ENCODE measurements at regions not wholly inside any gene's neighbourhood (a gene's known extent, or its start where the extent isn't known, plus 50 kb on each side); places are given as distances from the start of the nearest gene placed in this dataset.

DNA sequence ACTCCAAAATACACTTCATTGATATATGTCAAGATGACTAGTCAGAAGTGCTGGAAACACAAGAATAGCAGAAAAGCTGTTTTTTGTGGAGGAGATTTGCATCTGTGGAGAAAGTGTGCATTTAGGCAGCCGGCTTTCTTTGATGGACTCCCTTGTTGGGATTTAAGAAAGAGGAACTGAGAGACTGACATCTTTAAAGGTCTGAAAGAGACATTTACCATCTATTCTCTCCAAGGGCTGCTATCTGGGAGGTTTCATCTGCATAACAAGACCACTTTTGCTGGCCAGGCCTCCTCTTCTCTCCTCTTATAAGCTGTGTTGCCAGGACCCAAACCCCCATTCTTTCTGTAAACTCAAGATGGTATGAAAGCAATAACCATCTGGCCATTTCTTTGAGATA is 1065.0 kb downstream of the NLGN4X start:
- no peaks in the 10 kb centered on the region for H3K9me1 ChIP-seq (ENCODE audit: control insufficient read depth, extremely low read depth, insufficient read depth, low read length)
- H3K9me3 ChIP-seq (ENCODE audit: control insufficient read depth, low read depth, low read length) = no peaks in the 10 kb centered on the region
- H3K27ac ChIP-seq (ENCODE audit: control insufficient read depth, insufficient read depth, low read length) = no peak overlapping the region
- DNase-seq (ENCODE audit: low read depth, low spot score) = no peak
- no peaks in the 10 kb centered on the region for H4K20me1 ChIP-seq (ENCODE audit: control insufficient read depth, extremely low read depth, insufficient read depth, low read length)
- dilution Hi-C loops (cut with MboI; ENCODE audit: extremely low pct_ligation_motif_present, low sequenced_read_pairs) = no loop called here
- no peak overlapping the region for H2AFZ ChIP-seq (ENCODE audit: control insufficient read depth, low read length)
- H3K36me3 ChIP-seq (ENCODE audit: control insufficient read depth in 2 of 2, extremely low read depth in 1 of 2, insufficient read depth in 2 of 2, low read length in 2 of 2) = no peaks in the 10 kb centered on the region
- H3K4me1 ChIP-seq (ENCODE audit: control insufficient read depth, extremely low read depth, insufficient read depth, low read length) = no peaks in the 10 kb centered on the region
- H3K9ac ChIP-seq (ENCODE audit: control insufficient read depth, extremely low read depth, insufficient read depth, low read length) = no peak overlapping the region
- H3K27me3 ChIP-seq (ENCODE audit: control insufficient read depth, extremely low read depth, insufficient read depth, low read length) = no peaks in the 10 kb centered on the region
- FAIRE-seq = no peak
- H3K79me2 ChIP-seq (ENCODE audit: control insufficient read depth, insufficient read depth, low read length) = no peaks in the 10 kb centered on the region
- no peak overlapping the region for H3K4me2 ChIP-seq (ENCODE audit: control insufficient read depth, extremely low read depth, insufficient read depth, low read depth, low read length)
- no peak for TF ChIP-seq EZH2 (IDR thresholded peaks at IDR 0.05; ENCODE audit: low read length)
- TF ChIP-seq, protein P1, sequence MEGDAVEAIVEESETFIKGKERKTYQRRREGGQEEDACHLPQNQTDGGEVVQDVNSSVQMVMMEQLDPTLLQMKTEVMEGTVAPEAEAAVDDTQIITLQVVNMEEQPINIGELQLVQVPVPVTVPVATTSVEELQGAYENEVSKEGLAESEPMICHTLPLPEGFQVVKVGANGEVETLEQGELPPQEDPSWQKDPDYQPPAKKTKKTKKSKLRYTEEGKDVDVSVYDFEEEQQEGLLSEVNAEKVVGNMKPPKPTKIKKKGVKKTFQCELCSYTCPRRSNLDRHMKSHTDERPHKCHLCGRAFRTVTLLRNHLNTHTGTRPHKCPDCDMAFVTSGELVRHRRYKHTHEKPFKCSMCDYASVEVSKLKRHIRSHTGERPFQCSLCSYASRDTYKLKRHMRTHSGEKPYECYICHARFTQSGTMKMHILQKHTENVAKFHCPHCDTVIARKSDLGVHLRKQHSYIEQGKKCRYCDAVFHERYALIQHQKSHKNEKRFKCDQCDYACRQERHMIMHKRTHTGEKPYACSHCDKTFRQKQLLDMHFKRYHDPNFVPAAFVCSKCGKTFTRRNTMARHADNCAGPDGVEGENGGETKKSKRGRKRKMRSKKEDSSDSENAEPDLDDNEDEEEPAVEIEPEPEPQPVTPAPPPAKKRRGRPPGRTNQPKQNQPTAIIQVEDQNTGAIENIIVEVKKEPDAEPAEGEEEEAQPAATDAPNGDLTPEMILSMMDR (optimal IDR thresholded peaks at IDR 0.05 in 1 of 3, IDR thresholded peaks at IDR 0.05 in 1 of 3, conservative IDR thresholded peaks at IDR 0.05 in 1 of 3; ENCODE audit: extremely low read depth in 1 of 3, insufficient read depth in 2 of 3, low read length in 3 of 3) = no peak
- H3K4me3 ChIP-seq (ENCODE audit: control insufficient read depth in 2 of 3, extremely low read depth in 1 of 3, insufficient read depth in 2 of 3, low read depth in 1 of 3, low read length in 3 of 3) = no peak overlapping the region

DNA sequence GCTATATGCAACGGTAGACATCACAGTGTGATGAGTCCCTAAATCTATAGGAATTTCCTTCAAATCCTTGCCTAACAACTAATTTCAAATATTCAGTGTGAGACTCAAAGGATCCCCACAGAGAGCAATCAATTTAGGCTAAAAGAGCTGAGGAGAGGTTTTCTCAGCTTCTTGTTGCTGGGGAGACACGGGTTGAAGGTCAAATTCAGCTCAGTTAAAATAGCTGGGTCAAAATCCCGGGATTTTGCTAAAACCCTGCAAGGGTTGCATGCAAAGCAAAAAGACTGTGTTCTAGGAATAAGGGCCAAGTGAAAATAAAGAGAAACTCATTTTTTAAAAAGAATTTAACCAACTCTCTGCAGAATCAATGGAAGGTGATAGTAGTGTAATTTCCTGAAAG is 1073.4 kb downstream of the NLGN4X start:
- Histone ChIP-seq H3K4me2 (ENCODE audit: control insufficient read depth, extremely low read depth, insufficient read depth, low read depth, low read length) (no peak overlapping the region), H3K9me3 (ENCODE audit: control insufficient read depth, low read depth, low read length) (peaks cover 2% of the 10 kb centered on the region), H3K4me1 (ENCODE audit: control insufficient read depth, extremely low read depth, insufficient read depth, low read length) (no peaks in the 10 kb centered on the region), H3K27ac (ENCODE audit: control insufficient read depth, insufficient read depth, low read length) (no peak overlapping the region), H3K9ac (ENCODE audit: control insufficient read depth, extremely low read depth, insufficient read depth, low read length) (no peak overlapping the region), H3K27me3 (ENCODE audit: control insufficient read depth, extremely low read depth, insufficient read depth, low read length) (no peaks in the 10 kb centered on the region), H3K9me1 (ENCODE audit: control insufficient read depth, extremely low read depth, insufficient read depth, low read length) (no peaks in the 10 kb centered on the region), H4K20me1 (ENCODE audit: control insufficient read depth, extremely low read depth, insufficient read depth, low read length) (no peaks in the 10 kb centered on the region), H3K4me3 (ENCODE audit: control insufficient read depth in 2 of 3, extremely low read depth in 1 of 3, insufficient read depth in 2 of 3, low read depth in 1 of 3, low read length in 3 of 3) (no peak overlapping the region), H3K79me2 (ENCODE audit: control insufficient read depth, insufficient read depth, low read length) (no peaks in the 10 kb centered on the region), H3K36me3 (ENCODE audit: control insufficient read depth in 2 of 2, extremely low read depth in 1 of 2, insufficient read depth in 2 of 2, low read length in 2 of 2) (no peaks in the 10 kb centered on the region), H2AFZ (ENCODE audit: control insufficient read depth, low read length) (no peak overlapping the region)
- dilution Hi-C loops (cut with MboI; ENCODE audit: extremely low pct_ligation_motif_present, low sequenced_read_pairs) = no loop called here
- no peak for TF ChIP-seq EZH2 (IDR thresholded peaks at IDR 0.05; ENCODE audit: low read length)
- FAIRE-seq (no peak), DNase-seq (ENCODE audit: low read depth, low spot score) (no peak)

DNA sequence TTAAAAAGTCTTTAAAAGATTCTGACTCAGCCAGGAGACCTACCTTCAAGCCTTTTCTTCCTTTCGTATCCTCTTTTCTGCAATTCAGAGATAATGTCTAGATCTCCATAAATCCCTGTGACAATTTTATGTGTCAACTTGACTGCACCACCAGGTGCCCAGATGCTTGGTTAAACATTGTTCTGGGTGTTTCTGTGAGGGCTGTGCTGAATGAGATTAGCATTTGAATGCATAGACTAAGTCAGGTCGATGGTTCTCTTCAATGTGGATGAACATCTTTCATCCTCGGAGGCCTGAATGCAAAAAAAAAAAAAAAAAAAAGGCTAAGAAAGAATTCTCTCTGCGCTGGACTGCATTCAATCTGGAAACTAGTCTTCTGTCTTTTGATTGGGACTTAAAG is 1082.7 kb downstream of the NLGN4X start:
- Histone ChIP-seq H3K9ac (ENCODE audit: control insufficient read depth, extremely low read depth, insufficient read depth, low read length) (no peak overlapping the region), H3K4me1 (ENCODE audit: control insufficient read depth, extremely low read depth, insufficient read depth, low read length) (no peaks in the 10 kb centered on the region), H3K27me3 (ENCODE audit: control insufficient read depth, extremely low read depth, insufficient read depth, low read length) (no peaks in the 10 kb centered on the region), H3K27ac (ENCODE audit: control insufficient read depth, insufficient read depth, low read length) (no peak overlapping the region), H3K9me3 (ENCODE audit: control insufficient read depth, low read depth, low read length) (peaks cover 2% of the 10 kb centered on the region), H3K79me2 (ENCODE audit: control insufficient read depth, insufficient read depth, low read length) (no peaks in the 10 kb centered on the region), H3K9me1 (ENCODE audit: control insufficient read depth, extremely low read depth, insufficient read depth, low read length) (no peaks in the 10 kb centered on the region), H3K36me3 (ENCODE audit: control insufficient read depth in 2 of 2, extremely low read depth in 1 of 2, insufficient read depth in 2 of 2, low read length in 2 of 2) (no peaks in the 10 kb centered on the region), H3K4me3 (ENCODE audit: control insufficient read depth in 2 of 3, extremely low read depth in 1 of 3, insufficient read depth in 2 of 3, low read depth in 1 of 3, low read length in 3 of 3) (no peak overlapping the region), H2AFZ (ENCODE audit: control insufficient read depth, low read length) (no peak overlapping the region), H3K4me2 (ENCODE audit: control insufficient read depth, extremely low read depth, insufficient read depth, low read depth, low read length) (no peak overlapping the region), H4K20me1 (ENCODE audit: control insufficient read depth, extremely low read depth, insufficient read depth, low read length) (no peaks in the 10 kb centered on the region)
- dilution Hi-C loops (cut with MboI; ENCODE audit: extremely low pct_ligation_motif_present, low sequenced_read_pairs) = no loop called here
- no peak for TF ChIP-seq EZH2 (IDR thresholded peaks at IDR 0.05; ENCODE audit: low read length)
- TF ChIP-seq, protein P1 (optimal IDR thresholded peaks at IDR 0.05 in 1 of 3, IDR thresholded peaks at IDR 0.05 in 1 of 3, conservative IDR thresholded peaks at IDR 0.05 in 1 of 3; ENCODE audit: extremely low read depth in 1 of 3, insufficient read depth in 2 of 3, low read length in 3 of 3) = no peak
- no peak for DNase-seq (ENCODE audit: low read depth, low spot score)
- FAIRE-seq = no peak
